Activated CD8-positive, alpha-beta memory T cell treated with anti-CD3 and anti-CD28 coated beads for 1 hour (primary cell): ENCODE measurements at regions not wholly inside any gene's neighbourhood (a gene's known extent, or its start where the extent isn't known, plus 50 kb on each side); places are given as distances from the start of the nearest gene placed in this dataset.

Experiments
- DNase-seq, 2 donors: peaks; one replicate each; pipeline ENCODE4 v3.0.0-alpha.2; 2020; ENCODE audit warnings: low read depth in 1 of 2; ENCODE audit errors: extremely low read depth in 1 of 2

DNA sequence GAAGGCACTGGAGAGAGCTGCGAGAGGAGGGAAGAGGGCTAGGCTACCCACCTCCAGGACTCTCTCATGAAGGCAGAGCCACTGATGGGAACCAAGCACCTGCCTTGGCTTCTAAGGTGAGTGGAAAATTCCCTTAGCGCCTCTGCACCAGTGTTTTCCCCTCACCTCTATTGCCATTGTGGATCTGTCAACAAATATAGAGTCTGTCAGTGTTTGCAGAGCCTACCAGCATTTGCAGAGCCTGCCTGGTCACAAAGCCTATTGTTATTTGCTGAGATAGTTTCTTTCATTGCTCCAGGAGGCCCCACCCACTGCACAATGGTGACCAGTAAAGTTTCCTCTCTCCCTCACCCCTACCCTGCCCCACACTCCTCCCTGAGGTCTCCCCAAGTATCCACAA lies 141.9 kb downstream of the MRPL14 start:
- DNase-seq: no peak

DNA sequence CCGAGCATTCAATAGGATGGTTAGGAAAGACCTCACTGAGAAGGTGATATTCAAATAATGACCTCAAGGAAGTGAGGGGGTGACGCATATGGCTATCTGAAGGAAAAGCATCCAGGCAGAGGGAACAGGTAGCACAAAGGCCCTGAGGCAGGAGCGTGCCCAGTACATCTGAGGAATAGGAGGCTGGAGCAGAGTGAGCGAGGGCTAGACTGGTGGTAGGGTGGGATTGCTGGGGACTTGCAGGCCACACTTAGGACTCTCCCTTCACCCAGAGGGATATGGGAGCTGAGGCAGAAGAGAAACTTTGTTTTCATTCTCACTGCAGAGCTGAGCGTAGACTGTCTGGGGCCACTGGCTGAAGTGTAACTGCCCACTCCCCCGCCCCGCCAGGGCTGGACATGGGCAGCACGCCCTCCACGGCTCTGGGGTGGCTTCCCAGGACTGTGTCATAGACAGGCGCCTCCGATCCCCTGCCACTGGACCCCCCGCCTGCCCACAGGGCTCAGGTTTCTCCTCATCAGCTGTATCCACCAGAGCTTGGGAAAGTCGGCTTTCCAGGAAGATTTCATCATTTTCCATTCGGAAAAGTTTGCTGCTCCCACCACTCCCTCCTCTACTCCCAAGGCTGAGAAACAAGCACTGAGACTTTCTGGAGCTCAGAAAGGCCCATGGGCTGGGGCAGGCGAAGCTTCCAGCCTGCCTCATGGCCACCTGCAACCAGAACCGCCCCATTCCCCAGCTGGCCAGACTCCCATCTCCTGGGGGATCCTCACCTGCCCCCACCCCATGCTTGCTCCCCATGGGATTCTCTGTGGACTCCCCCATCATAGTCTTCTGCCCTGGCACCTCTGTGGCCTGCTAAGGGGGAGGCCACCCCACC lies 142.6 kb downstream of the MRPL14 start:
- no peak for DNase-seq

DNA sequence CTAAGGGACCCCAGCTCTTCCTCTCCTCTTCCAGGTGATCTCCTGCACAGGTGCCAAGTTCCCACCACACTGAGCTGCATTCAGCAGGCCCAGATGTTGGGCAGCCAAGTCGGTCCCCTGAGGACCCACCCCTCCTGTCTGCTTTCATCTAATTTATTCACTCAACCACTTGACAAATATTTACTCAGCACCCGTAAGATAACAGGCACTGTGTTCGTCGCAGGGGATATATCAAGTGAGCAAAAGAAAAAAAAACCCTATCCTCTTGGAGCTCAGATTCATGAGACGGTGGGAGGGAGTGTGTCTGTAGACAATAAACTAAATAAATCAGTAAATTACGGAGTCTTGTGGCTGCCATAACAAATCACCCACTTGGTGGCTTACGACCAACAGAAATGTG lies 143.6 kb downstream of the MRPL14 start:
- no peak for DNase-seq

DNA sequence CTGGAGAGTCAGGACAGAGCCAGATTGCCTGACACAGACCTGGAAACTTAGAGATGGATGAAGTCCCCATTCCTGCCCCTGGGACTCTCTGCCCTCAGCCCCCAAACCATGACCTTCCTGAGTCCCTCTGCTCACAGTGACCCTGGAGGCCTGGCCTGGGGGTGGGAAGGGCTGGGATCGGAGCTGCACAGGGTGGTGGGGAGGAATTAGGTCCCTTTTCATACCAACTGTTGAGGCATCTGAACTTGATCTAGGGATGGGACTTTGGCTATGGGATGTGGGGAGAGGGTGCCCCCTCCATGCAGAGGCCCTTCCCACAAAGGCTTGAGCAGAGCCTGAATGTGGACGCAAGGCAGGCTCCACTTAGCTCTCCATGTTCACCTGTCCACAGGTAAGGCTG lies 144.1 kb downstream of the MRPL14 start:
- no peak for DNase-seq

DNA sequence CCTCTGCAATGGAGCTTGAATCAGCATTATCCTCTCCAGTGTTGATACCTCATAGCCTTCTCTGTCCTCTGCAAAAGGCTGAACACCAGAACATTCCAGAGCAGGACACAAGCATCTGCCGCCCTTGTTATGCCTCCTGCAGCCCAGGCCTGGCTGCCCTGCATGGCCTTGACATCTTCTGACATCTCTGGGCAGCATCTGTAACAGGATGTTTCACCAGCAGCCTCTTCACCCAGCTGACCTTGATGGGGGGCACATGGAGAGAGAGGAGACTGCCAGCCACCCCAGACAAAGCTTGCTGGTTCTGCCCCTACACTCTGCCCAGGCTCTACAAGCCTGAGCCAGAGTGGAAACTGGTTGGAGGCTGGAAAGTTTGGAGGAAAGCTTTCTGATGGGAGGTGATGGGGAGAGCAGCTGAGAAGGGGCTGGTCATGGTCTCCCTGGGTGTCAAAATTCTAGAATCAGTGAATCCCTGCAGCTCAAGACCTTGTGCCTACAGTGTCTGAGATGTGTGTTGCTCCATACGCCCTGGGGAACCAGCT lies 145.1 kb downstream of the MRPL14 start:
- no peak for DNase-seq

DNA sequence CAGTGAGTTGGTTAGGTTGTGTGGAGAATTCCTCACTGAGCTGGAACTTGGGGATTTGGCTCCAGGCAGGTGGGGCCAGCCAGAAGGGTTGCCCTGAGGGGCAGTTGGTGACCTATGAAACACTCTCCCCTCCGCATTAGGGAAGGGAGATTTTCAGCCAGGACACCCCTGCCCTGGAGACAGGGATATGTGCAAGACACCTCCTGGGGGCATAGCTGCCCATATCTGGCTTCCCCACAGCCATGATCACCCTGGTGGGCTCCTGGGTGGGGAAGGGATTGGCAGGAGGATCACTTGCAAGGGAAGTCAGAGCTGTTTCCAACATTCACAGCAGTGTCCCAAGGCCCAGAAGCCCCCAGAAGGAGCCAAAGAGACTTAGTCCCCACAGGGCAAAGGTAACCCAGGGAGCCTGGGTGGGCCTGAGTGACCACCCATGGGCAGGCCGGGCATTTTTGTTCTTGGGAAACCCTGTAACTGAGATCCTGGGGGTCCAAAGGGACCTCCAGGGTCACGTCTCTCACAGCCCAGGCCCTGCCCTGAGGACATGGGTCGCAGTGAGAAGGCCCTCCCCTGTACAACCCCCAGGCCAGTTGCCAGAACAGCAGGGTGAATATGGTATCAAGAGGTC lies 145.8 kb downstream of the MRPL14 start:
- DNase-seq: no peak

DNA sequence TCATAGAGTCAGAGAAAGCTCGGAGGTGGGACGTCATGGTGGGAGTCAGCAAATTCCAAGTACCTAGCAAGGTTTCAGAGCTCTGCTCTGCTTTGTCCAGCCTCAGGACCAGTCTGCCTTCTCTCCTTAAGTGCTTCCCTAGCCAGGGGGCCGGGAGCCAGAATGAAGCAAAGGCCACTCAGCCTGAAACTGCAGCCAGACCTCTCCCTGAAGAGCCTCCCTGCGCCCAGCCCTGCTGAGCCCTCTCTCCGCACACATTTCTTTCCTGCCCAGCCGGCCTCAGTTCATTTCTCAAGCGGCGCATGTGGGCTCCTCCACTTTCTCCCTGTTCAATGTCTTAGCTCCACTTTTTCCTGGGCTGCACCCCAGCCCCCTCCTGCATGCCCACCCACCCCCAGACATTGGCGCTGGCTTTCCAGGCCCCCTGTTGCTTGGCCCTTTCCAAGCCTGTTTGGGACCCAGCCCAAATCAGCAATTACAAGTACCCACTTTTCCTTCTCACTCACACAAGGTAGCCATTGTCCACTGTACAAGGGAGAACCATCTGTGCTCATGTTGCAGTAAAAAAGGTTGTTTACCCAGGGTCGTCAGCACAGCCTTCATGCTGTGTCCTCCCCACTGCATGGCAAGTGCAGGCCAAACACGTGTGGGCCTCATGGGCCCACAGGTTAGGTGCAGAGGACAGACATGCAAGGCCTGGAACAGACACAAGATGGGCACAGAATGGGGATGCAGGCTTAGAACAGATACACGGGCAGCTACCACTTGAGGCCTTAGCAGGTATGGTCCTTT lies 147.1 kb downstream of the MRPL14 start:
- DNase-seq: no peak

DNA sequence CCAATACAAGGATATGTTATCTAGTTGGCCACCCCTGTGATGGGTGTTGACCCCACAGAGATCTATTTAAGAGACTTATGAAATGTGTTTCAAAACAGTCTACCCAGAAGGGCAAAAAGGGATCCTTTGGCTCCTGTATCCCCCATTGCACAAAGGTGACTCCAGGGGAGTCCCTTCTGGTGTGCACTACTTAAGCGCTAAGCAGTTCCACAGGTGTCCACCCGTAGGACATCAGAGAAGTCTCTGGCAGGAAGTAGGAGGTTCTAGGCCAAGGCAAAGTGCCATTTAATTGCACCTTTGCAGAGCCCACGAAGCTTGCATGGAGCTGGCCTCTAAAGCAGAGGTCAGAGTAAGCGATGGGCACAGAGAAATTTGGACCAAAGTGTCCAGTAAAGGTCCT lies 147.7 kb downstream of the MRPL14 start:
- DNase-seq: no peak

DNA sequence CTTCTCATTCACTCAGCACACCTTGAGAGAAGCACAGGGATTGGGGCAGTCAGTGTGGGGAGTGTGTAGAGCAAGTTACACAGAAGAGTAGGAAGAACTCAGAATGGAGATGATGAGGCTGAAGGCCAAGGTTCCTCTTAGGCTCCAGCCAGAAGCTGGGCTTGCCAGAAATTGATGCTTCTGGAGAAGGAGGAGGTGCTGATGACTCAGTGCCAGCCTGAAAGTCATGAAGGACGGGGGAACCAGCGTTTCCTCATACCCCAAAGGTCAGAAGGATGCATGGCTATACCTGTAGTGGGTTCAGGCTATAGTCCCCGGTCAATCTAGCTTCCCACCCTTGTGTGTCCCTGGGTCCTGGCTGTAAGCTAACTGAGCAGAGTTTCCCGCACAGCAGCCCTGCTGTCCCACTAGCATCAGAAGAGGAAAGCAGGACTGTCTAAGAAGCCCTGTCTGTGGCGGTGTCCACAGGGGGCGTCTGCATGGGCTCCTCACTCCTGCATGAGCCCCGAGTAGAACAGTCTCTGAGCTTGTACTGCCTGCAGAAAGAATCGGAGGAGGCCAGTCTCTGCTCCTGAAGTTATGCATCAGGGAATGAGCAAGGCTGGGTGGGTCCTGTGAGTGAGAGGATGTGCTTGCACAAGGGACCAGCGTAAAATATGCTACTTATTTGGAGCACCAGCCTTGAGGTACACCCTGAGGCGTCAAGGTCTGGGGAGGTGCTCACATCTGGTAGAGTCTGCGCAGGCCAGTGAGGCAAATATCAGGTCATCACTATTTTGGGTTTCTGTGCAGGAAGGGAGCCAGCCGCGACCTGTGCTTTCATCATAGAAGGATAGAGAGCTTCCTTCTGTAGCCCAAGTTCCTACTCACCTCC lies 148.5 kb downstream of the MRPL14 start:
- DNase-seq: no peak

DNA sequence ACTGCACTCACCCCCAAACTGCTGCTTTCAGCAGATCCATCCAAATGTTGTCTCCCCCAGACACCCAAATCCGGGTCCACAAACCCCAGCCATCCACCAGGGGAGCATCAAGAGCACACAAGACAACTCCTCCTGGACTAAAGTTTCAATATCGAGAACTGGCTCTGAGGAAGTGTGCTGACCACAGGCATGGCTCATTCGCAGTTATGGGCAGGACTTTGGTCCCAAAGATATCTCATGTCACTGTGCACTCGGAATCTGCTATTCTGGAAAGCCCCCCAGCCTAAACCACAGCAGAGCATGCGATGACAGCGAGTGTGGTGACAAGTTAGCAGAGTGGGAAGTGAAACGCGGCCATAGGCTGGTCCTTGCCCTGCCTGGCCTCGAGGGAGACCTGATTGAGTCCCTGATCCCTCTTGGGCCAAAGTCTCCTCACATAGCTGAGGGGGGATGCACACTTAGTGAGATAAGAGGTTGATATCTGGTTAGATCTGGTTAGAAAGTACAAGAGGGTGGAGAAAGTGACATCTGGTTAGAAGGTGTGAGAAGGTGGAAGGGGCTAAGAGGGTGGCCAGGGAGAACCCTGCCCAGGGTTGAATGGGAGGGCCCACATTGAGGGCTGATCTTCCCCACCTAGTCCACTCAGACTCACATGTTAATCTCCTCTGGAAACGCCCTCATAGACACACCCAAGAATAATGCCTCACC lies 149.7 kb downstream of the MRPL14 start:
- no peak for DNase-seq

DNA sequence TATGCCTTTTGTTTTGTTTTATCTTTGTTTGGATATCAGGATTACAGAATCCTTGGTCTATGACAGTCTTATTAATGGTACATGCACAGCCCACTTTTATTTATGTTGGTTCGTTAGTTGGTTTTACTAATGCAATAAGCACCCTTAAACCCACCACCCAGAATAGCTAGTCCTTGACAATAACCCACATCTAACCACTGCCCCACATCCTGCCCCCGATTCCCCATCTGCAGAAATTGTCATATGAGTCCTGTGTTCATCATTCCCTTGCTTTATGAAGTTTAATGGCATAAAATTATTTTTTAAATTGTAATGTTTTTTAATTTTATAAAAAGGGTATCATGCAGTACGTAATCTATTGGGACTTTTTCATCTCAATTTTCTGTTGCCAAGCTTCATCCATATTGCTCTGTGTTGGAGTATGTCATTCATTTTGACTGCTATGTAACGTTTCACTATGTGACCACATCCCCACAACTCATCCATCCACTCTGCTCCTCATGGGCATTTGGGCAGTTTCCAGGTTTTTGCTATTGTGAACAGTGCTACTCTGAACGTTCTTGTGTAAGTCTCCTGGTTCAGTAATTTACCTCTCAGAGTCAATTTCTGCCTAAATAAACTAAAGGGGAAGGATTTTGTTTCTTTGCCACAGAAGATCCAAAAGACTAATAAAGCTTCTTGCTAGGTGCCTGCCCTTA lies 150.4 kb downstream of the MRPL14 start:
- DNase-seq: no peak

DNA sequence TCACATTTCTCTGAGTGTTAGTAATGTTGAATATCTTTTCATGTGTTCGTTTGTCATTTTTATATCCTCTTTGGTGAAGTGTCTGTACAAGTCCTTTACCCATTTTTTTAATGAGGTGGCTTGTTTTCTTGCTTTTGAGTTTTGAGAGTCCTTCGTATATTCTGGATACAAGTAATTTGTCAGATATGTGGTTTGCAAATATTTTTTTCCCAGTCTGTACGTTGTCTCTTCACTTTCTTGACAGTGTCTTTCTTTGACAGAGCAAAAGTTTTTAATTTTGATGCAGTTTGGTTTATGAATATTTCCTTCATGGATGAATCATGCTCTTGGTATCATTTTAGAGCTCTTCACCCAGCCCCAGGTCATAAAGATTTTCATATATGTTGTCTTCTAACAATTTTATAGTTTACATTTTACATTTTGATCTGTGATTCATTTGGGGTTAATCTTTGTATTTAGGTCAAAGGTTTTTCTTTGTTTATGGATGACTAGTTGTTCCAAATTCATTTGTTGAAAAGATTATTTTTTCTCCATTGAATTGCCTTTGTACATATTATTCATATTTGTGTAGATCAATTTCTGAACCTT lies 152.5 kb downstream of the MRPL14 start:
- DNase-seq: no peak

DNA sequence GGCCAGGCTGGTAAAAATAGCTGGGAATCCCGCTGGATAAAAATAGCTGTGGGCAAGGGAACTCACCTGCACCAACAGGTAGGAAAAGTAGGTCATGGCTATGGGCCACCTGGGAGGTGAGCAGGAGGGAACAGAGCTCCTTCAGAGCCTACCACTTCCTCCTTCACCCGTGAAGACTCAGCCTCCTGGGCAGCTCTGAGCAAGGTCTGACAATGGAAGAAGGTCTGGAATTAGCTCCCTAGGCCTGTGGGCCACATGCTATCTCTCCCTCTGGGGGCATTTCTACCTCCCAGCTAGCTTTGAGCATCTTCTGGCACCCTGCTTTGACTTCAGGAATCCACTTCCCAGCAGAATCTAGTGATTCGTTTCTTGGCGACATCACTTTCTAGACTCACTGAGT lies 153.9 kb downstream of the MRPL14 start:
- no peak for DNase-seq

DNA sequence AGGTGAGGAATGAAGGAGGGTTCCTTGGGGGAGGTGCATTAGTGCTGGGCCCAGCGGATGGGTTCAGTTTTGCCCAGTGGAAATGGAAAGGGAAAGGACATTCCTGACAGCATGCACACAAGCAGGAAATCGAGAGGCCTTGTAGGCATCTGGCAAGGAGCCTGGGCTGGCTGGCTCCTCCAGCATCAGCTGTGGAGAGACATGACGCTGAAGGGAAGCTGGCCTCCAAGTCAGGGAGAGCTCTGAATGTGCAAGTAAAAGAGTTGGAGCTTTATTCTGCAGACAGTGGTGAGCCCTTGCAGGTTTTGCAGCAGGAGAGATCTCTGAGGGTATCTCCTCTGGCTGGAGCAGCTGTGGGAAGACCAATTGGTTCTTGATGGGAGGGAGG lies 154.3 kb downstream of the MRPL14 start:
- DNase-seq: no peak

DNA sequence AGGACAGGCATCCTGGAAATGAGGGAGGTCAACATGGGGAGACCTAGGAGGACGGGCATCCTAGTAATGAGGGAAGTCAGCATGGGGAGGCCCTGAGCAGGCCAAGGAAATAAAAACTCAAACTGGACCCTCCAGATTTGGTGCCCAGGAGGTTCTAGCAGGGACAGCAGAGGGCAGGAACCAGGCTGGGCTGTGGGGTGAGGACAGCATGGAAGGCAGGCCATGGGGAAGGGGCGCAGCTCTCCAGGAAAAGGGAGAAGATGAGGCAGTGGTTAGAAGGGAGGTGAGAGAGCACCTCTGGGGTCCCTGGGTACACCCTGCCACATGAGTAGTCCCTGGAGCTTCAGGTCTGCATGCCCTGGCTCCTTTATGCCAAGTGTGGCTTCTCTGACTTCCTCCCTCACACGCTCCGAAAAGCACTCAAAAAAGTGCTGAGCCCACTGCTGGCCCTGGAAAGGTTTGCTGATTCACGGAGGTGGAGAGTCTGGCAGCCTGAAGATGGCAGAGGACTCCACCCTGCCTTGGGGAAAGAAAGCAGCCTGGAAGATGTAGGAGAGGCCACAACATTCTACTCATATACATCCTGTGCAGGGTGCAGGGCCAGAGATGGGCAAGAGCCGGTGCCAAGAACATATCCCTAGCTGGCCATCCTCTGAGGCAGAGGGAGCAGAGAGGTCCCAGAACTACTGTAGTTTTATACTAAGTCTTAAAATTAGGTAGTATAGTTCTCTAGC lies 154.9 kb downstream of the MRPL14 start:
- no peak for DNase-seq

DNA sequence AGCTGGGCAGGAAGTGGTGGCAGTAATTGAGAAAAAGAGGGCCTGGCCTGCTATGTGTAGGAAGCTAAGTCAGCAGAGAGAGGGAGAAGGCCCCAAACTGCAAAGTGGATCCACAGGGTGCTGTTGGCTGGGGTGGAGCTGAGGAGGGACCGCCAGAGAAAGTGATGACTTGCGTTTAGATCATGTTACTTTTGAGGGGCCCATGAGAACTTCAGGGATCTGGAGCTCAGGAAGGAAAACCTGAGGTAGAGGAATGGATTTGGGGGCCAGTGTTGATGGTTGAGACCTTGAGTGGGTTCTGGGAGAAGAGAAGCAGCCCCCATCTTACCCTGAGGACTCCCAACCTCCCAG lies 155.5 kb downstream of the MRPL14 start:
- no peak for DNase-seq

DNA sequence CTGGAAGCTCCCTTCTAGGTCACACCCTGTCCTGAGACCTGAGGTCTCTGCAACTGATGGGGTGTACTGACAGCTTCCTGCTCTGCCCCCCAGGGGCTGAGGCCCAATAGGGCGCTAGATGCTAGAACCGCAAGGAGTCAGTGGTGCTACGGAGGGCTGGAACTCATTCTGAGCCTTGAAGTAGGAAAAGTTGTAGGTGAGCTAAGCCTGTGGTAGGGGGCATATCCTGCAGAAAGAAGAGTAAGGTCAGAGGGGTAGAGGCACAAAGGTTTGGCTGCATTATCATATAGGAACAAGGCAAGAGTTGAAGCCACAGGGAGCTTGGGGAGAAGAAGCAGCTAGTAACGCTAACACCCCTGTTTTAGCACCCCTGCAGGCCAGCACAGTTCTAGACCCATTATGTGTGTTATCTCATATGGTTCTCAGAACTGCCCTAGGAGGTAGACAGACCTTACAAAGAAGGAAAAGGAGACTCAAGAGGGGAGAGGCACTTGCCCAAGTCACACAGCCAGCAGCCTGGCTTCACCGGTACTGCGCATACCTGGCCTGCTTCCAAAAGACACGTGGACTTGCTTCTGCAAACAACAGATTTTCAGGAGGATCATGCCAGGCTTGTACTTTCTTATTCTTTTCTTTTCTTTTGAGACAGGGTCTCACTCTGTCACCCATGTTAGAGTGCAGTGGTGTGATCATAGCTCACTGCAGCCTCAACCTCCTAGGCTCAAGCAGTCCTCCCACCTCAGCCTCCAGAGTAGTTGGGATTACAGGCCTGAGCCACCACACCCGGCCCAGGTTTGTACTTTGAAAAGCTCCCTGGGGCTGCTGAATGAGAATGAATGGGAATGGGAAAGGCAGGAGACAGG lies 156.1 kb downstream of the MRPL14 start:
- DNase-seq: no peak
